ENCODE measurements at regions not wholly inside any gene's neighbourhood (a gene's known extent, or its start where the extent isn't known, plus 50 kb on each side); places are given as distances from the start of the nearest gene placed in this dataset.
"Not testable (repeated sequence)": the region's sequence is repeated elsewhere in the genome, so short reads cannot be mapped to it uniquely, and the experiment has no call there.

GRCh38 chr1:78250201-78250600 lies 204.4 kb downstream of the GIPC2 start:
- no peak for DNase-seq

GRCh38 chr1:78254517-78254916 lies 208.8 kb downstream of the GIPC2 start:
- no peak for DNase-seq

- DNase-seq = no peak
Observed at GRCh38 chr1:78255383-78255782, 209.6 kb downstream of the GIPC2 start.

GRCh38 chr1:78255846-78256245 lies 210.1 kb downstream of the GIPC2 start:
- no peak for DNase-seq

GRCh38 chr1:78263459-78263858 lies 217.7 kb downstream of the GIPC2 start:
- no peak for DNase-seq

GRCh38 chr1:78263946-78264345 lies 218.2 kb downstream of the GIPC2 start:
- DNase-seq = no peak

GRCh38 chr1:78267513-78268218 lies 221.9 kb downstream of the GIPC2 start:
- no peak for DNase-seq

GRCh38 chr1:78269591-78269990 lies 221.2 kb upstream of the PTGFR start:
- no peak for DNase-seq

GRCh38 chr1:78271423-78271822 lies 219.4 kb upstream of the PTGFR start:
- DNase-seq = not testable (repeated sequence)

- no peak for DNase-seq
Observed at GRCh38 chr1:78274814-78275213, 216.0 kb upstream of the PTGFR start.

- no peak for DNase-seq
Observed at GRCh38 chr1:78275456-78275855, 215.3 kb upstream of the PTGFR start.

GRCh38 chr1:78275906-78276685 lies 214.7 kb upstream of the PTGFR start:
- no peak for DNase-seq

GRCh38 chr1:78277253-78277652 lies 213.5 kb upstream of the PTGFR start:
- peak; percentile 16 to 50 (median 32) for DNase-seq

GRCh38 chr1:78279051-78279450 lies 211.7 kb upstream of the PTGFR start:
- peak in 2 of 4 experiments; percentile 21 to 26 for DNase-seq

GRCh38 chr1:78280626-78281025 lies 210.1 kb upstream of the PTGFR start:
- DNase-seq = no peak

- no peak for DNase-seq
Observed at GRCh38 chr1:78281580-78281979, 209.2 kb upstream of the PTGFR start.

GRCh38 chr1:78283691-78284090 lies 207.1 kb upstream of the PTGFR start:
- DNase-seq = no peak

- no peak for DNase-seq
Observed at GRCh38 chr1:78284354-78284753, 206.4 kb upstream of the PTGFR start.

GRCh38 chr1:78286686-78287085 lies 204.1 kb upstream of the PTGFR start:
- no peak for DNase-seq

GRCh38 chr1:78289603-78290002 lies 201.2 kb upstream of the PTGFR start:
- DNase-seq = no peak

GRCh38 chr1:78291418-78291817 lies 199.4 kb upstream of the PTGFR start:
- DNase-seq = no peak

- no peak for DNase-seq
Observed at GRCh38 chr1:78291872-78292271, 198.9 kb upstream of the PTGFR start.

GRCh38 chr1:78292361-78292760 lies 198.4 kb upstream of the PTGFR start:
- no peak for DNase-seq

GRCh38 chr1:78297836-78298235 lies 192.9 kb upstream of the PTGFR start:
- DNase-seq = no peak
